ENCODE measurements at regions not wholly inside any gene's neighbourhood (a gene's known extent, or its start where the extent isn't known, plus 50 kb on each side); places are given as distances from the start of the nearest gene placed in this dataset.
A peak's percentile ranks its signal among the peaks of the same experiment; 100 is the strongest.

GRCh38 chr3:72204452-72204851 lies 419.5 kb upstream of the PROK2 start:
- DNase-seq (ENCODE audit: low read depth in 2 of 2), result no peak

GRCh38 chr3:72203613-72204349 lies 418.8 kb upstream of the PROK2 start:
- DNase-seq (ENCODE audit: low read depth in 2 of 2), result no peak

- no peak for DNase-seq (ENCODE audit: low read depth in 2 of 2)
These were observed 418.2 kb upstream of the PROK2 start for GRCh38 chr3:72203105-72203504.

GRCh38 chr3:72200332-72200731 lies 415.4 kb upstream of the PROK2 start:
- DNase-seq (ENCODE audit: low read depth in 2 of 2), result no peak

GRCh38 chr3:72199530-72199929 lies 414.6 kb upstream of the PROK2 start:
- DNase-seq (ENCODE audit: low read depth in 2 of 2), result no peak

GRCh38 chr3:72196377-72196929 lies 411.5 kb upstream of the PROK2 start:
- DNase-seq (ENCODE audit: low read depth in 2 of 2), result no peak

- no peak for DNase-seq (ENCODE audit: low read depth in 2 of 2)
These were observed 410.9 kb upstream of the PROK2 start for GRCh38 chr3:72195895-72196294.

GRCh38 chr3:72194458-72194857 lies 409.5 kb upstream of the PROK2 start:
- no peak for DNase-seq (ENCODE audit: low read depth in 2 of 2)

- DNase-seq (ENCODE audit: low read depth in 2 of 2), result no peak
These were observed 409.0 kb upstream of the PROK2 start for GRCh38 chr3:72193771-72194430.

- DNase-seq (ENCODE audit: low read depth in 2 of 2), result no peak
These were observed 407.6 kb upstream of the PROK2 start for GRCh38 chr3:72192572-72192971.

GRCh38 chr3:72191209-72191960 lies 406.4 kb upstream of the PROK2 start:
- DNase-seq (ENCODE audit: low read depth in 2 of 2), result no peak

- no peak for DNase-seq (ENCODE audit: low read depth in 2 of 2)
These were observed 405.1 kb upstream of the PROK2 start for GRCh38 chr3:72190050-72190449.

GRCh38 chr3:72189339-72189738 lies 404.4 kb upstream of the PROK2 start:
- DNase-seq (ENCODE audit: low read depth in 2 of 2), result no peak

- no peak for DNase-seq (ENCODE audit: low read depth in 2 of 2)
These were observed 403.6 kb upstream of the PROK2 start for GRCh38 chr3:72188536-72188935.

- DNase-seq (ENCODE audit: low read depth in 2 of 2), result no peak
These were observed 402.2 kb upstream of the PROK2 start for GRCh38 chr3:72187131-72187530.

GRCh38 chr3:72186400-72186855 lies 401.5 kb upstream of the PROK2 start:
- DNase-seq (ENCODE audit: low read depth in 2 of 2), result no peak

- DNase-seq (ENCODE audit: low read depth in 2 of 2), result peak; percentile 18 to 30
These were observed 400.8 kb upstream of the PROK2 start for GRCh38 chr3:72185549-72186399.

GRCh38 chr3:72183489-72183888 lies 398.5 kb upstream of the PROK2 start:
- no peak for DNase-seq (ENCODE audit: low read depth in 2 of 2)

- no peak for DNase-seq (ENCODE audit: low read depth in 2 of 2)
These were observed 397.3 kb upstream of the PROK2 start for GRCh38 chr3:72182206-72182605.

- no peak for DNase-seq (ENCODE audit: low read depth in 2 of 2)
These were observed 396.3 kb upstream of the PROK2 start for GRCh38 chr3:72181251-72181650.

GRCh38 chr3:72180405-72180804 lies 395.5 kb upstream of the PROK2 start:
- DNase-seq (ENCODE audit: low read depth in 2 of 2), result no peak

GRCh38 chr3:72179107-72179464 lies 394.1 kb upstream of the PROK2 start:
- no peak for DNase-seq (ENCODE audit: low read depth in 2 of 2)

Measured in activated CD4-positive, alpha-beta T cell treated with anti-CD3 and anti-CD28 coated beads for 24 hours (primary cell).